OCI-LY3 (cell line): ENCODE measurements at regions not wholly inside any gene's neighbourhood (a gene's known extent, or its start where the extent isn't known, plus 50 kb on each side); places are given as distances from the start of the nearest gene placed in this dataset.

Source experiments
- H2AFZ ChIP-seq: fragments of 200-600, 300-600 bp; shearing (Covaris generic); 2 replicates; pipeline ENCODE4 v1.6.0; 2014; ENCODE audit warnings: antibody characterized with exemption, low read depth, low read length
- H3K27ac ChIP-seq: fragments of 200-600, 300-600 bp; sonication (generic); 2 replicates; pipeline ENCODE4 v1.5.1; 2014; ENCODE audit warnings: mild to moderate bottlenecking, low read length, moderate library complexity, mixed read lengths
- H3K27me3 ChIP-seq: fragments of 200-600, 300-600 bp; sonication (generic); 2 replicates; pipeline ENCODE4 v1.6.1; 2014; ENCODE audit warnings: low read depth, low read length, mixed read lengths
- H3K36me3 ChIP-seq: fragments of 200-600, 300-600 bp; sonication (generic); replicated peaks from 2 replicates; pipeline ENCODE3; 2014; ENCODE audit warnings: low read depth, low read length, mixed read lengths
- H3K4me1 ChIP-seq: fragments of 300-600, 200-600 bp; sonication (generic); 2 replicates; pipeline ENCODE4 v1.6.1; 2014; ENCODE audit warnings: low read length, mixed read lengths
- H3K4me2 ChIP-seq: fragments of 200-600, 300-600 bp; sonication (generic); 2 replicates; pipeline ENCODE4 v1.6.1; 2014; ENCODE audit warnings: low read length, mixed read lengths
- H3K4me3 ChIP-seq: fragments of 300-600, 200-600 bp; sonication (generic); 2 replicates; pipeline ENCODE4 v1.5.1; 2014; ENCODE audit warnings: antibody characterized with exemption, mild to moderate bottlenecking, low read length, moderate library complexity
- H3K79me2 ChIP-seq: fragments of 300-600, 200-600 bp; shearing (Covaris generic); 2 replicates; pipeline ENCODE4 v1.6.1; 2014; ENCODE audit warnings: mild to moderate bottlenecking, low read length, mixed read lengths
- H3K9ac ChIP-seq: fragments of 300-600, 200-600 bp; shearing (Covaris generic); 2 replicates; pipeline ENCODE4 v1.6.0; 2014; ENCODE audit warnings: mild to moderate bottlenecking, low read length, moderate library complexity
- H3K9me3 ChIP-seq: fragments of 200-600, 300-600 bp; shearing (Covaris generic); 2 replicates; pipeline ENCODE4 v1.6.1; 2014; ENCODE audit warnings: low read length, mixed read lengths; ENCODE audit not compliant: insufficient read depth
- H4K20me1 ChIP-seq: fragments of 200-600, 300-600 bp; sonication (generic); 2 replicates; pipeline ENCODE4 v1.6.1; 2016; ENCODE audit warnings: low read length, mixed read lengths; ENCODE audit not compliant: insufficient read depth
- CTCF ChIP-seq: fragments of 200-600, 300-600 bp; sonication (generic); IDR thresholded peaks from 2 replicates; pipeline ENCODE4 v1.5.1; 2014; ENCODE audit warnings: antibody characterized with exemption, low read length, low read depth
- EZH2phosphoT487 ChIP-seq: fragments of 200-600 bp; shearing (Covaris generic); IDR thresholded peaks from 2 replicates; pipeline ENCODE4 v1.6.1; 2018; ENCODE audit warnings: antibody characterized with exemption, mixed run types, low read depth

- TF ChIP-seq CTCF (no peak), EZH2phosphoT487 (no peak)
- Histone ChIP-seq H3K36me3 (no peaks in the 10 kb centered on the region), H3K4me2 (no peak overlapping the region), H3K79me2 (no peaks in the 10 kb centered on the region), H3K4me3 (no peak overlapping the region), H3K9ac (no peak overlapping the region), H3K4me1 (no peaks in the 10 kb centered on the region), H2AFZ (no peak overlapping the region), H3K9me3 (no peaks in the 10 kb centered on the region), H3K27ac (no peak overlapping the region), H4K20me1 (no peaks in the 10 kb centered on the region), H3K27me3 (no peaks in the 10 kb centered on the region)
Measured at GRCh38 chr15:35720984-35721383, 175.0 kb upstream of the DPH6 start.

- Histone ChIP-seq H3K79me2 (no peaks in the 10 kb centered on the region), H3K4me2 (no peak overlapping the region), H3K36me3 (no peaks in the 10 kb centered on the region), H4K20me1 (no peaks in the 10 kb centered on the region), H2AFZ (no peak overlapping the region), H3K9ac (no peak overlapping the region), H3K4me3 (no peak overlapping the region), H3K27me3 (no peaks in the 10 kb centered on the region), H3K9me3 (no peaks in the 10 kb centered on the region), H3K4me1 (no peaks in the 10 kb centered on the region), H3K27ac (no peak overlapping the region)
- TF ChIP-seq CTCF (no peak), EZH2phosphoT487 (no peak)
Measured at GRCh38 chr15:35721751-35722150, 175.8 kb upstream of the DPH6 start.

- Histone ChIP-seq H3K4me3 (no peak overlapping the region), H3K27ac (no peak overlapping the region), H3K4me2 (no peak overlapping the region), H3K9me3 (no peaks in the 10 kb centered on the region), H4K20me1 (no peaks in the 10 kb centered on the region), H3K4me1 (no peaks in the 10 kb centered on the region), H3K79me2 (no peaks in the 10 kb centered on the region), H3K27me3 (no peaks in the 10 kb centered on the region), H3K9ac (no peak overlapping the region), H3K36me3 (no peaks in the 10 kb centered on the region), H2AFZ (no peak overlapping the region)
- TF ChIP-seq EZH2phosphoT487 (no peak), CTCF (no peak)
Measured at GRCh38 chr15:35722501-35722900, 176.5 kb upstream of the DPH6 start.

- no peak overlapping the region for H3K4me3 ChIP-seq
- no peak overlapping the region for H3K9ac ChIP-seq
- no peak for TF ChIP-seq EZH2phosphoT487
- no peak for TF ChIP-seq CTCF
- no peaks in the 10 kb centered on the region for H3K27me3 ChIP-seq
- H4K20me1 ChIP-seq: no peaks in the 10 kb centered on the region
- no peaks in the 10 kb centered on the region for H3K36me3 ChIP-seq
- H3K79me2 ChIP-seq: no peaks in the 10 kb centered on the region
- no peak overlapping the region for H2AFZ ChIP-seq
- no peaks in the 10 kb centered on the region for H3K9me3 ChIP-seq
- no peak overlapping the region for H3K27ac ChIP-seq
- H3K4me1 ChIP-seq: no peaks in the 10 kb centered on the region
- no peak overlapping the region for H3K4me2 ChIP-seq
Measured at GRCh38 chr15:35723120-35723847, 177.3 kb upstream of the DPH6 start.
